Activated CD4-positive, alpha-beta T cell treated with anti-CD3 and anti-CD28 coated beads, Interleukin-2, amount 50 U/mL, for 48 hours (primary cell): ENCODE measurements at regions not wholly inside any gene's neighbourhood (a gene's known extent, or its start where the extent isn't known, plus 50 kb on each side); places are given as distances from the start of the nearest gene placed in this dataset.
"Not testable (repeated sequence)": the region's sequence is repeated elsewhere in the genome, so short reads cannot be mapped to it uniquely, and the experiment has no call there.

Experiments used
- DNase-seq, 2 experiments: peaks; one replicate each; pipeline ENCODE4 v3.0.0-alpha.2; 2020

DNA sequence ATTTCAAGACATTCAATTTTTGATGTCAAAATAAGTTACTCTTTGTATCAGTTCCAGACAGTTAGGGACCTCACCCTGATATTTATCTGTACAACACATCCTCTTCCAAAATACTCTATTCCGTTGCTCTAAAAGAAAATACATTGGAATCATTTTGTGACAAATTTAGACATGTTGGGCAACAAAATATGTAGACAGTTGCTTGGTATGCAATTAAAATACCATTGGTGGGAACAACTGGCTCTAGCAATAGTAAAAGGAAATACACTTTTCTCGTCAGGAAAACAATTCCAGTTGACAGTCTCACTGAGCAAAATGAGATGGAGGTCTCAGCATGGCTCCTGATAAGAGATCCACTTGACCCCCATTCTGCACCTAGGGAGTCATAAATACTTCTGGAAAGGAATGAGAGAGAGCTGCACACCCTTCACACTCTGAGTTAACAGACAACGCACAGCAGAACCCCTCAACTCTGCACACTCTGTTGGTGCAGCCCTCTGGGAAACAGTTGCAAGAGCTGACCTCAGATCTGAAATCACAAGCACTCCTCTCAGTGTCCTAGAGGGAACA is 171.3 kb upstream of the NT5E start:
- no peak for DNase-seq

DNA sequence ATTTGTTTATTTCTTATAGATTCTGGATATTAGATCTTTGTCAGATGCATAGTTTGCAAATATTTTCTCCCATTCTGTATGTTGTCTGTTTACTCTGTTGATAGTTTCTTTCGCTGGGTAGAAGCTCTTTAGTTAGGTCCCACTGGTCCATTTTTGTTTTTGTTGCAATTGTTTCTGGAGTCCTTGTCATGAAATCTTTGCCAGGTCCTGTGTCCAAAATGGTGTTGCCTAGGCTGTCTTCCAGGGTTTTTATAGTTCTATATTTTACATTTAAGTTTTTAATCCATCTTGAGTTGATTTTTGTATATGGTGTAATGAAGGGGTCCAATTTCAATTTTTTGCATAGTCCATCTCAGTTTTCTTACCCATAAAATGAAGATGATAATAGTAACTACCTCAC is 173.9 kb upstream of the NT5E start:
- not testable (repeated sequence) for DNase-seq

DNA sequence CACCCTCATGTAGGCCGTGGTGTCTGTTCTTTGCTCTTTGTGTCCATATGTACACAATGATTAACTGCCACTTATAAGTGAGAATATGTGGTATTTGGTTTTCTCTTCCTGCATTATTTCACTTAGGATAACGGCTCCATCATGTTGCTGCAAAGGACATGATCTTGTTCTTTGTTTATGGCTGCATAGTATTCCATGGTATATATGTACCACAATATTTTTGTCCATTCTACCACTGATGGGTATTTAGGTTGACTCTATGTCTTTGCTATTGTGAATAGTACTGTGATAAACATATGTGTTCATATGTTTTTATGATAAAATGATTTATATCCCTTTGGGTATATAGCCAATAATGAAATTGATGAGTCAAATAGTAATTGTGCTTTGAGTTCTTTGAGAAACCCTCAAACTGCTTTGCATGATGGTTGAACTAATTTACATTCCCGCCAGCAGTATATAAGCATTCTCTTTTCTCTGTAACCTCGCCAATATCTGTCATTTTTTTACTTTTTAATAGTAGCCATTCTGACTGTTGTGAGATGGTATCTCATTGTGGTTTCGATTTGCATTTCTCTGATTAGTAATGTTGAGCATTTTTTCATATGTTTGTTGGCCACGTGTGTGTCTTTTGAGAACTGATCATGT is 174.4 kb upstream of the NT5E start:
- no peak for DNase-seq

- DNase-seq, result no peak
Observed at GRCh38 chr6:85273870-85274269, 176.0 kb upstream of the NT5E start.

- DNase-seq, result no peak
Observed at GRCh38 chr6:85273046-85273445, 176.8 kb upstream of the NT5E start.

DNA sequence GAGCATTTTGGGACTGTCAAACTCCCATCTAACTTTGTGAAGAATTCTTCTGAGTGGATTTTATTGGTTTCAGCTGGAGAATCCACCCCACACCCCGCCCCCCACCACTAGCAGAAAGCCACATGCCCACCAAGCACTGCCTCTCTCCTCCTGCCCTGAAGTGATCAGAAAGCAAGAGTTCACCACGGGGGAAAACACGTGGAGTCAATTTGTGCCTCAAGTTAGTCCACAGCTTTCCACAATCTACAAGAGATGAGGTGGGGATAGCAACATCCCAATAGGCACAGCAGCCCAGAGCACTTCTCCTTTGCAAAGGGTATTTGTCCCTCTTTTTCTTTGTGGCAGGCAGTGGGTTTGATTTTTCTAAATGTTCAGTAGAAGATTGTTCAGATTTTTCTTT is 177.3 kb upstream of the NT5E start:
- DNase-seq, result no peak

DNA sequence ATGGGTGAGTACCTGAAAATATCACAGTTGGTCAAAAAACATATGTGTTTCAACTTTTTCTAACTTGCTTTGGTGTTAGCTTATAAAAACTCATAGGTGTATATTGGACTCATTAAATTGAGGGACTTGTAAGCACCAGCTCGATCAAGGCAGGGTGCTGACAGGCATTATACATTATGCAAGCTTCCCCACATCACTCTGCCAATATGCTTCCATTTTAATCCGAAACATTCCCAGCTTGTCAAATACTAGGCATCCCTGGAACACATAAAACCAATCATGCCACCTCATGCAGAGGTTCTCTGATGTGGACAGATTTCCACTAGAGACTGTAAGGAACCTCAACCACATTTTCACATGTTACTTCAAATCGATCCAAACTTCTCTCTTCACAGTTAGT is 187.3 kb upstream of the NT5E start:
- DNase-seq, result no peak

GRCh38 chr6:85261271-85261670 is 188.6 kb upstream of the NT5E start:
- no peak for DNase-seq

GRCh38 chr6:85255661-85256060 is 194.2 kb upstream of the NT5E start:
- no peak for DNase-seq

- DNase-seq, result no peak
Observed at GRCh38 chr6:85252552-85252951, 197.3 kb upstream of the NT5E start.

GRCh38 chr6:85252085-85252484 is 197.8 kb upstream of the NT5E start:
- no peak for DNase-seq

GRCh38 chr6:85251300-85251699 is 198.6 kb upstream of the NT5E start:
- DNase-seq, result no peak

DNA sequence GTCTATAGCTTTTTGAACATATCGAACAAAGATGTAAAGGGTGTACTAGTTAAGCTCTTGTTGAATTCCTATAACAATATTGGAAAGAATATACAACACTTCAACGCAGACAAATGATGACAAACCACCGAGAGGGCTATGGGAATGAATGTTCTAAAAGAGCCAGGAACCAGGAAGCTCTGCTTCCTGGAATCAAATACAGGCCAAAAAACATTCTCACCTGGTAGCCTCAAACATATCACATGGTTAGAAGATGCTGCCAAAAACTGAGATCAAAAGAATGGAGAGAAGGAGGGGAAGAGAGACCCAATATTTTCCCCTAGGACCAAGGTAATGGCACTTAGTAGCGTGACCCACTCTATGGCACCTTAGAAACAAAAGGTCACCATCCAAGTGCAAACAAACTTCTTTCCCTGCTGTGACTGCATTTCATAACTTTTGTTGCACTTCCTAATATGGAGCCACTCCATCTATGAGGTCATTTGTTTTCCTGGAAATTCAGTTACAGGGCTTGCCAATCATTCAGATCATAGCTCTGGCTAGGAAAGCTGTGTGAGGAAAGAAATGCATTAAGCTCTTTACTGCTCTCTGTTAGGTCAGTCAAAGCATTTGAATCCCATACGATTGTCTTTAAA is 199.2 kb upstream of the NT5E start:
- DNase-seq, result no peak

- DNase-seq, result no peak
Observed at GRCh38 chr6:85245004-85245403, 204.9 kb upstream of the NT5E start.

GRCh38 chr6:85241498-85242052 is 208.3 kb upstream of the NT5E start:
- DNase-seq, result no peak

DNA sequence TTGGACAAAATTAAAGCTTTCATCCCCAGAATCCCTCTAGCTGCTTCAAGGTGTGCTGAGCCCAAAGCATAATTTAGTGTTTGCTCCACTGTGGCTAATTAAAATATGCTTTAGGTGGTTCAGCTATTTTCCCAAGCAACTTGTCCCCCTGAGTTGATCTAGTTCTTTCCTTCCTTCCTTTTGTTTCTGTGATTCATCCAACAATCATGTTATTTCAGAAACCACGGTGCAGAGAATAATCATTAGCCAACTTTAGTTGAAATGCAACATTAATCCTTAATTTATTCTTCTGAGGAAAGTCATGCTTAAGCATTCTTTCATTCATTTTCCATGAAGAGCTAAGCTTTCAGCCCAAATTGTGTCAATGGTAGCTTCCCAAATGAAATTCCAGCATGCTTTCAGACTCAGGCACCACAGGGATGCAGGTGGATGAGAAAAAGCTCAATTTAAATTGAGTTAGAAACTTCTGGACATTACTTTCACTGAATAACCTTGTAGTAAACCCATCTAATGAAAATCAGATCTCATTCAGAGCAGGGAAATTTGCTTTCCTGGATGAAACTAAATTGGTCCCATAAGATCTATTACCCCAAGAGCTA is 209.0 kb upstream of the NT5E start:
- DNase-seq, result no peak

GRCh38 chr6:85237478-85237877 is 212.4 kb upstream of the NT5E start:
- no peak for DNase-seq

DNA sequence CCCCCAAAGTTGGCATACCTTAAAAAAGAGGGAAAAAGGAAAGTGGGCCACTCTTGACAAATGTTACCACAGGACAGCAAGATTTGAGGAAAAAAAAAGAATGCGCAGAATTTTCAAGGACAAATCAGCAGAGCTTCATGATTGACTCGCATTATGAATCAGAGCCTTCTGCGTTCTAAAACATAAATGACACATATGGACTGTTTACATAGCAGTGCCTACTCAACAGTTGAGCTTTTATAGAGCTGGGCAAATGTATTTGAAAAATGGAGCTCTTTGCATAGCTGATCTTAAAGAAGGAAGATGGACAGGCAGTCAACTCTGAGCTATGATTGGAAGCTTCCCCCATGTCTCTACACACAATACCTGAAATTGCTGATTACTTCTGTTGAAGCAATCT is 213.2 kb upstream of the NT5E start:
- DNase-seq, result no peak

GRCh38 chr6:85227345-85227744 is 222.5 kb upstream of the NT5E start:
- not testable (repeated sequence) for DNase-seq

DNA sequence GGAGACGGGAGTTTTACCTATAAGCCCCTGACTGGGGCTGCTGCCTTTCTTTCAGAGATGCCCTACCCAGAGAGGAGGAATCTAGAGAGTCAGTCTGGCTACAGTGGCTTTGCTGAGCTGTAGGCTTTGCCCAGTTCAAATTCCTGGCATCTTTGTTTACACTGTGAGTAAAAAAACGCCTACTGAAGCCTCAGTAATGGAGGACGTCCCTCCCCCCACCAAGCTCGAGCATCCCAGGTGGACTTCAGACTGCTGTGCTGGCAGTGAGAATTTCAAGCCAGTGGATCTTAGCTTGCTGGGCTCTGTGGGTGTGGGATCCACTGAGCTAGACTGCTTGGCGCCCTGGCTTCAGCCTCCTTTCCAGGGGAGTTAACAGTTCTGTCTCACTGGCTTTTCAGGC is 237.1 kb upstream of the NT5E start:
- DNase-seq, result not testable (repeated sequence)

GRCh38 chr6:85195243-85195642 is 254.6 kb upstream of the NT5E start:
- DNase-seq, result no peak

DNA sequence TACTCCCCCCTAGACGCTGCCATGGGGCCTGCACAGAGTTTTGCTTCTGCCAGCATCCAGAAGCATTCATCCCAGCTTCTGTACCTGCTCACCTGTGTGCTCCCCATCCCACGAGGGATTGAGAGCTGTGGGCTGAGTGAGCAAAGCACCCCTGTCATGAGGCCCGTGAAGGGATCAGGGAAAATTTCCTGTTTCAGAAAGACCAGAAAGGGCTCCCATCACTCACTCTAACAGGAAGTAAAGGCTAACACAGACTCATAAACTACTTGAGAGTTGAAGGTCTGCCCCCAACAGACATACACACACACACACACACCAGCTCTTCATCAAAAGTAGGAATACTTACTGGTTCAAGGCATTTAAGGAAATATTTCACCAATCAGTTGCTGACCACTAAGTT is 256.5 kb upstream of the NT5E start:
- DNase-seq, result no peak

- no peak for DNase-seq
Observed at GRCh38 chr6:85192596-85192995, 257.3 kb upstream of the NT5E start.

GRCh38 chr6:85192186-85192585 is 257.7 kb upstream of the NT5E start:
- DNase-seq, result no peak
